ENCODE measurements at regions not wholly inside any gene's neighbourhood (a gene's known extent, or its start where the extent isn't known, plus 50 kb on each side); places are given as distances from the start of the nearest gene placed in this dataset.
"Not testable (repeated sequence)": the region's sequence is repeated elsewhere in the genome, so short reads cannot be mapped to it uniquely, and the experiment has no call there.

- no peak for TF ChIP-seq CTCF (IDR thresholded peaks at IDR 0.05; ENCODE audit: insufficient read depth, low read depth, low read length, missing control alignments)
- no peak for DNase-seq (ENCODE audit: low read depth)
- no peak overlapping the region for H3K4me3 ChIP-seq (ENCODE audit: low read length)
Measured at GRCh38 chr4:187903700-187904099, 91.9 kb upstream of the ZFP42 start.

GRCh38 chr4:187908079-187908561 is 87.5 kb upstream of the ZFP42 start:
- no peak for TF ChIP-seq CTCF (IDR thresholded peaks at IDR 0.05; ENCODE audit: insufficient read depth, low read depth, low read length, missing control alignments)
- H3K4me3 ChIP-seq (ENCODE audit: low read length), result no peak overlapping the region
- peak; percentile 72 for DNase-seq (ENCODE audit: low read depth)

GRCh38 chr4:187908731-187909130 is 86.8 kb upstream of the ZFP42 start:
- TF ChIP-seq CTCF (IDR thresholded peaks at IDR 0.05; ENCODE audit: insufficient read depth, low read depth, low read length, missing control alignments), result no peak
- no peak overlapping the region for H3K4me3 ChIP-seq (ENCODE audit: low read length)
- DNase-seq (ENCODE audit: low read depth), result no peak

GRCh38 chr4:187910741-187911140 is 84.8 kb upstream of the ZFP42 start:
- TF ChIP-seq CTCF (IDR thresholded peaks at IDR 0.05; ENCODE audit: insufficient read depth, low read depth, low read length, missing control alignments), result no peak
- no peak for DNase-seq (ENCODE audit: low read depth)

GRCh38 chr4:187915406-187915805 is 80.2 kb upstream of the ZFP42 start:
- not testable (repeated sequence) for H3K4me3 ChIP-seq (ENCODE audit: low read length); DNase-seq (ENCODE audit: low read depth)

More at GRCh38 chr4:187910741-187911140, 84.8 kb upstream of the ZFP42 start:
- H3K4me3 ChIP-seq (ENCODE audit: low read length), result no peak overlapping the region

GRCh38 chr4:187919966-187920365 is 75.6 kb upstream of the ZFP42 start:
- no peak for TF ChIP-seq CTCF (IDR thresholded peaks at IDR 0.05; ENCODE audit: insufficient read depth, low read depth, low read length, missing control alignments)
- DNase-seq (ENCODE audit: low read depth), result no peak
- H3K4me3 ChIP-seq (ENCODE audit: low read length), result no peak overlapping the region

- no peak for DNase-seq (ENCODE audit: low read depth)
- TF ChIP-seq CTCF (IDR thresholded peaks at IDR 0.05; ENCODE audit: insufficient read depth, low read depth, low read length, missing control alignments), result no peak
- no peak overlapping the region for H3K4me3 ChIP-seq (ENCODE audit: low read length)
Measured at GRCh38 chr4:187921946-187922623, 73.5 kb upstream of the ZFP42 start.
